NCI-H460 (cell line): ENCODE measurements at regions not wholly inside any gene's neighbourhood (a gene's known extent, or its start where the extent isn't known, plus 50 kb on each side); places are given as distances from the start of the nearest gene placed in this dataset.

ENCODE experiments used
- DNase-seq: peaks from one replicate; pipeline ENCODE4 v3.0.0-alpha.2; 2016; ENCODE audit warnings: low read depth; ENCODE audit errors: extremely low read depth

DNA sequence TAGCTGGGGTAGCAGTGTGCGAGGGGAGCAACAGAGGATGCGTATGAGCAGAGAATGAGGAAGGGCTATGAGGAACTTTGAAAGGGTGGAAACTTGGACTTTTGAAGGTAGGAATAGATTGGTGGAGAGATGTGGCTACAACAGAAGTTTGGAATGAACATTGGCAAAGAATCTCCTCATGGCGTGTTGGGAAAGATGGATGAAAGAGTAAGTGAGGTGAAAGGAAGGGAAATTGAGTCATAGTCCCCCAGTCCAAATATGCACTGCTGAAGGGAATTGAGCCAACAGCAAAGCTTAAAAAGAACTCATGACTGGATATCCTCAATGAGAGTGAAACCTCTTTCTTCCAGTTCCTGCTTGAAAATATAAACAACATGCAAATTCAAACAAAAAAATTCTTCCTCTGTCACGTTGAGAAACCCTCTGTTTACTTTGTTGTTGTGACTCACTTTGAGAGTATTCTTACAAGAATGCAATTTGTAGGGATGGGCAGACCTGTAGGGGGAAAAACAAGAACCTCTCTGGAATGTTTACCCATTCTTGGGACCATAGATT, 313.2 kb upstream of the KCNJ16 start:
- peak; percentile 85 for DNase-seq

DNA sequence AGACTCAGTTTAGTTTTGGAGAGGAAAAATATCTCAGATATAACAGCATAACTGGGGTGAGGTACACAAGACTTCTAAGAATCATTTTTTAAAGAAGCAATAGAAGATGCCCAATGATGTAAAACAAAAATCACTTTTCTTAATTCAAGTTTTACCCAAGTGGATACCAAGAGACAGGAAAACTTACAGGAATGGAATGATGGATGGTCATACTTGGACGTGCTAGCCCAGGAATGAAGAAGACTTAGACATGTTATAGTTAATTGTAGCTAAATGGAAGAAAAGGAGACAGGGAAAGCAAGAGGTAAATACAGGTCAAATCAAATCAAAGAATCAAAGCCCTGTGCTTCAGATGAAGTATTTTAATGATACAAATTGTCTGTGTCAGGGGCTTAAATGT, 312.7 kb upstream of the KCNJ16 start:
- no peak for DNase-seq

DNA sequence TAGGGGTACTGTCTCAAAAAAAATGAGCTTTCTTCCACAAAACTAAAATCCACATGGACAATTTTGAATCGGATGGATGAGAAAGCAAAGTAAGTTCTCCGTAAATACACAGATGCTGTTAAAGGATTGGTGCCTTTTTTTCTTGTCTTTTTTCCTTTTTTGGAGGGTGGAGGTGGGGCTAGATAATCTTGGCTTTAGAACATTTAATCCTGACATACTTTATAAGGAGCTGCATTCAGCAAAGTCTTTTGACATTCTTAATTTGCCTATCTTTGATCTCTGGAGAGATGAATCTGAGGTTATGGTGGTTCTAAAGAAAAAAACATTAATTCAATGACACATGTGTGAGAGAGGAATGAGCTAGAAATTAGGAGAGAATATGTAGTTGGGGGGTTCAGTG, 312.3 kb upstream of the KCNJ16 start:
- no peak for DNase-seq

DNA sequence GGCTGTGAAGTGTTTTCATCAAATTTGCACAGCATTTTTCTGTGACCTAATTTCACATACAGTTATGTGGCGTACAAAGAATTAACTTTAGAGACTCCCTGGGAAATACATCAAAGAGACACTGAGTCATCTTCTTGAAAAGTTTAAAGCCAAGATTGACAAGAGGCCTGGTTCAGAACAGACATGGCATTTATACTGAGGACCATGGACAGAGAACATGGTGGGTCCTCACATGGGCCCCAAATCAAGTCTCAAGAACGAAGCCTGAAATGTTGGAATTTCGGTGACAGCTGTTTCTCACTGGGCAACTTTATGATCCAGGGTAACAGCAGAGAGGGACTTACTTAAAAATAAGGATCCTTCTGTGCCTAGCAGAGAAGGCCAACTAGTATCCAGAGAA, 311.5 kb upstream of the KCNJ16 start:
- peak; percentile 72 for DNase-seq

DNA sequence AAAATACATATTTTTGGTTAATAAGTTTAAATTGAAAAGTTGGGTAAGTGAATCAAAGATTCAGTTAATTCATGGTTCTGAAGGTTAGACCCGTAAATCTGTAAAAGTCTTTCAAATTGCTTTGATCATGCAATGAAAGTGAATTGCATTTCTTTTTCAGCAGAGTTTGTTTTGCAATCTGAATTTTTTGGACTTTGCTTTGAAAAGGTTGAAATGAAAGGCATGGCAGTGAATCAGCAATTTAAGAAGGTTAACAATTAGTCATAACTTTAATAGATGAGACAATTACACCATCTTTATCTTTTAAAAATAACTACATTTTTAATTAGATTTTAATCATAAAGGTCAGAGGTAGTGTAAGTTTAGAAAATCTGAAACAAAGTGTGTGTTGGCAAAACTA, 310.9 kb upstream of the KCNJ16 start:
- no peak for DNase-seq

DNA sequence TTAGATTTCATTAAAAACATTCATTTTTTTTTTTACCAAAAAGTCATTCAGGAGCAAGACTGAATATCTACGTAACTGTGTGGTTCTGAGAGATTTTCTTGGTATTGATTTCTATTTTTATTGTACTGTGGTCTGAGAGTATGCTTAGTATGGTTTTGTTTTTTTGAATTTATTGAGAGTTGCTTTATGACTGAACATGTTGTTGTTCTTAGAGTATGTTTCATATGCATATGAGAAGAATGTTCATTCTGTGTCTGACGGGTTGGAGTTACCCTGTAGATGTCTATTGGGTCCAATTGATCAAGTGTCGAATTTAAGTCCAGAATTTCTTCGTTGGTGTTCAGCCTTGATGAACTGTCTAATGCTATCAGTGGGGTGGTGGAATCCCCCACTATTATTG, 306.0 kb upstream of the KCNJ16 start:
- DNase-seq, result no peak

DNA sequence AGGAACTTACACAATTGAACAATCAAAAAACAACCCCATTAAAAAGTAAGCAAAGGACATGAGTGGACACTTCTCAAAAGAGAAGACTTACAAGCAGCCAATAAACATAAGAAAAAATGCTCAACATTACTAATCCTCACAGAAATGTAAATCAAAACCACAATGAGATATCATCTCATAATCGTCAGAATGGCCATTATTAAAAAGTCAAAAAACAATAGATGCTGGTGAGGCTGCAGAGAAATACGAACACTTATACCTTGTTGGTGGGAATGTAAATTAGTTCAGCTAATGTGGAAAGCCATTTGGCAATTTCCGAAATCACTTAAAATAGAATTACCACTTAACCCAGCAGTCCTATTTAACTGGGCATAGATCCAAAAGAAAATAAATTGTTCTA, 301.9 kb upstream of the KCNJ16 start:
- no peak for DNase-seq

DNA sequence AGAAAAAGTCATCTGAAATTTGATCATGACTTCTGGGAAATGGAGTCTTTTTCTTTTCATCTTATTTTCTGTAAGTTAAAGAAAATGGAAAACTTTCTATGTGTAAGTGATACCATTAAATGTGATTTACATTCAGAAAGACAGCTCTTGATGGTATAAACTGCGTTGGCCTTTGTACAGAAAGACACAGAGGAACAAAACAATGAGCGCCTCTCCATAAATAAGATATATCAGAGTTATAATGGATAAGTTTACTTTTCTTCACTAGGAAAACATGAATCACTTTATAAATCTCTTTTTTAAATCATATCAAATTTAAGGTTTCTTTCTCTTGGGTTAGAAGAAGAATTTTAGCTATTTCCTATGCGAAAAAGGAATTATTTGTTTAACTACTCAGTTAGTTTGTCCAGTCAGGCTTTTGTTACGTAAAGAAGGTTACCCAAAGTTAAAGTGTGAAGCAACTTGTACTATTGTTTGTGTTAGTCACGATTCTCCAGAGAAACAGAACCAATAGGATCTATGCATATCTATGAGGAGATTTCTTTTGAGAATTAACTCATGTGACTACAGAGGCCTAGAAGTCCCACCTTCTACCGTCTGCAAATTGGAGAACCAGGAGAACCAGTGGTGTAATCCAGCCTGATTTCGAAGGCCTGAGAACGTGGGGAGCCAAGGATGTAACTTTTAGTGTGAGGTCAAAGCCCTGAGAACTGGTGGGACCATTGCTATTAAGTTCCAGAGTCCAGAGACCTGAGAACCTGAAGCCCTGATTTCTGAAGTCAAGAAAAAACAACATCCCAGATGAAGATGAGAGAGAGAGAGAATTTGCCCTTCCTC, 295.4 kb upstream of the KCNJ16 start:
- no peak for DNase-seq

DNA sequence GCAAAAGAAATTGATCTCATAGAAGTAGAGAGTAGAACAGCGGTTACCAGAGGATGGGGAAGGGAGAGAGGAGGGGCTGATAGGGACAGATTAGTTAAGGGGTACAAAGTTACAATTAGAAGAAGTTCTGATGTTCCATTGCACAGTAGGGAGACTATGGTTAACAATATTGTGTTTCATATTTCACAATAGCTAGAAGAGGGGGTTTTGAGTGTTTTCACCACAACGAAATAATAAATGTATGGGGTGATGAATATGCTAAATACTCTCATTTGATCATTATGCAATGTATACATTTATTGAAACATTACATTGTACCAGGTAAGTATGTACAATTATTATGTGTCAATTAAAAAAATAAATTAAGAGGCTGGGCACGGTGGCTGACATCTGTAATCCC, 291.2 kb upstream of the KCNJ16 start:
- DNase-seq, result no peak

DNA sequence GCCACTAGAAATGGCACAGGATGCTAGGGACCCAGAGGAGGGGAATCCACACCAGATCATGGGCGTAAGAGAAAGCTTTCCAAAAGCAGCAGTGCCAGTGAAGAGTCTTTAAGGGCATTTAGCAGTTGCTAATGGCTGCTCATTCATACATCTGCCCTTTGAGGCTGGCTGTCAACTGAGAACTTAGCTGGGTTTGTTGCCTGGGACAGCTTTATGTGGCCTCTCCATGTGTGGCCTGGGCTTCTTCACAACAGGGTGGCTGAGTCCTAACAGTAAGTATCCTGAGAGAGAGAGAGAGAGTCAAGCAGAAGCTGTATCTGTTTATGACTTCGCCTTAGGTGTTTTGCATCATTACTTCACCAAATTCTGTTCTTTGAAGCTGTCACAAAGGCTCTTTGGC, 286.1 kb upstream of the KCNJ16 start:
- no peak for DNase-seq

DNA sequence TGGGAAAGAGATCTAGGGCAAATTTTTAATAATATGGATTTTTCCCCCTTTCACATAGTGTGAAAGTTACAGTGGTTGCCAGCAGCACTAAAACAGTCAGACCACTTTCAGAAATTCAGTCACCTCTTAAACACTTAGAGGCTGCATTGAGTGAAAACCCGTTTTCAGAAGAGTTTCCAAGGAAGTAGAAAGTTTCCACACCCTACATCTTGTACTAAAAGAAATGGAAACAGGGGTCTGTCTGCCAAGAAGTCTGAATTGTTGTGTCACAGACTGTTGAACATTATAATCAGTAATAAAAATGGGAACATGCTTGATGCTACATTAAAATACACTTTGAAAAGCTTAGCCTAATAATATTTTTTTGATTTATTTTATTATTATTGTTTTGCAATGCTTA, 278.9 kb upstream of the KCNJ16 start:
- no peak for DNase-seq

DNA sequence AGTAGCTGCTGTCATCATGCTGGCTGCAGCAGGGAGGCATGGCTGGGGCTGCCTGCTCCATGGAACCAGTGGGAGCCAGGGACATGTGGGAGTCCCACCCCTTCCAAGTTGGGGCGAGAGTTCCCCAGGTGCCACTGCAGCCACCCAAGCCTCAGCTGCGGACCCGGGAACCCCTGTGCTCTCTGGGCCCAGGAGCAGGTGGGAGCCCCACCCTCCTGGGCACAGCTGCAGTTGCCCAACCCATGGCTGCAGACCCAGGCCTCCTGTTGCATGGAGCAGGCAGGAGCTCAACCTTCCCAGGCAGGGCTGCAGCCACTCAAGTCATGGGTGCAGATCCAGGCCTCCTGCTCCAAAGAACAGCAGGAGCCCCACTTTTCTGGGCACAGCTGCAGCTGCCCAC, 274.2 kb upstream of the KCNJ16 start:
- DNase-seq, result no peak

DNA sequence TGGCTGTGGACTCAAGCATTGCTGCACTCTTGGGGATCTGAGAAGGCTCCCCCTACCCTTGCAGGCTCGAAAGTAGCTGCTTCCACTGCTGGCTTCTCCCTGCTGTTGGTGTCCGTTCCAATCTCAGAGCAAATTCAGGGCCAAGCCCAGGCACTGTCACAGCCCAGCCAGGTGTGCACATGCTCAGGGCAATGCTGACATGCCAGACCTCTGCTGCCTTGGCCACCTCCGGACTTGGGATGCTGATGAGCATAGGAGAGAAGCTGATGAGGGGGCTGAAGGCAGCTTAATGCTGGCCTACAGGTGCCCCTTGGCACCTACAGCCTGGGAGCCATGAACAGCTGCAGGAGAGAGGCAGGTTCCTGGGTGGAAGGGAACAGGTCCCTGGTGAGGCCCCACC, 273.7 kb upstream of the KCNJ16 start:
- DNase-seq, result no peak

DNA sequence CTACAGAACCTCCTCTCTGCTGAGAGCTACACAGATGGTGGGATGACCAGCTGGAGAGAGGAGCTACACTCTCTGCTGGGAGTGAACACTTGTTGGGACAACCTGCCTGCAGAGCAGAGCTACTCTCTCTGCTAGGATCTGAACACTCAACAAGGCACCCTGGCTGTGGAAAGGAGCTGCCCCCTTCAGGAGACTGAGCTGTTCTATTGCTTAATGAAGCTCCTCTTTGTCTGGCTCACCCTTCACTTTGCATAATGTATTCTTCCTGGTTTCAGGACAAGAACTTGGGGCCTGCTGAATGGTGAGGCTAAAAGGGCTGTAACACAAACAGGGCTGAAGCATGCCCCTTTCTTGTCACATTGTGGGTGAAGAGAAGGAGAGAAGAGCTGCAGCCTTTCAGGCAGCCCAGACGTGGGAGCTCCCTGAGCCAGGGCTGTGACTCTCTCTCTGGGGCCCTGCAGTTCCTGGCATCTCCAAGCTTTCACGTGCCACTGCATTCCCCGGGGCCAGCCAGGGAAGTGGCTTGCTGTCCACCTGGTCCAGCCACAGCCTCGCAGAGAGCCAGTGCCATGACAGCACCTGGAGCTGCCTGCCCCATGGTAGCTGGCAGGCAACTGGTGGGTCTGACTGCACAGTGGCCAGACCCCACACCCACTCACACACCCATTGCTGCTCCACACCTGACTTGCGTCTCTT, 272.8 kb upstream of the KCNJ16 start:
- no peak for DNase-seq

DNA sequence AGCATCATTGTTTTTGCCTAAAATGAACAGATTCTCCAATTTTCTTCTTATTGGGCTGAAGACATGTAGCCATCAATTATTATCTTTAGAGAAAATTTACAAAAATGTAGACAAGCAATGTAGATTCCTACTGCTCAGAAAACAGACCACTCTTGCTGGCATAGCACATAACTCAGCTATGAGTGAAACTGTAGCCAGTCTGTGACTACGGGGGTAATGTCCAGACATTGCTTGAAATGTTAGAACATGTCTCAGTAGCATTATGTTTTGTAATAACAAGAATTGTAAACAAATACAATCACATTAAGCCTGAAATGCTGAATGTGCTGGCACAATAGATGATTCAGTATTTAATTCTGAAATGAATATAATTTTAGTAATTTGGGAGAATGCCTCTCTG, 265.7 kb upstream of the KCNJ16 start:
- DNase-seq, result no peak

DNA sequence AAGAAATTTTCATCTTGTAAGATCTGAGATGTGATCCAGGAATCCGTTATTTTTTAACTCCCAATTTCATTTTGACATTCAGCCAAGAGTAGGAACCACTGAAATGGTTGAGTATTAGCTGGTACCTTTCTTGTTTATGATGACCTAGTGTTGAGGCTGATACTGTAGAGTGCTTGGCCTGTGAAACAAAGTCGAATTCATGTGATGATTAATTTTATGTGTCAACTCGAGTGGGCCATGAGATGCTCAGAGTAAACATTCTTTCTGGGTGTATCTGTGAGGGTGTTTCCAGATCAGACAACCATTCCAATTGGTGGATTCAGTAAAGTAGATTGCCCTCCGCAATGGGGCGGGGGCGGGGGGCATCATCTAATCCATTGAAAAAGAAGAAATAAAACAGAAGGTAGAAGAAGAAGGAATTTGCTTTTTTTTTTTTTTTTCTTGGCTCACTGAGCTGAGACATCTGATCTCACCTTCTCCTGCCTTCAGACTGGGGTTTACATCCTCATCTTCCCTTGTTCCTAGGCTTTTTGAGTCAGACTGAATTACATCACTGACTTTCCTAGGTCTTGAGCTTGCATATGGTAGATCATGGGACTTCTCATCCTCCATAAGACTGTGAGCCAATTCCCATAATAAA, 264.6 kb upstream of the KCNJ16 start:
- DNase-seq, result no peak

DNA sequence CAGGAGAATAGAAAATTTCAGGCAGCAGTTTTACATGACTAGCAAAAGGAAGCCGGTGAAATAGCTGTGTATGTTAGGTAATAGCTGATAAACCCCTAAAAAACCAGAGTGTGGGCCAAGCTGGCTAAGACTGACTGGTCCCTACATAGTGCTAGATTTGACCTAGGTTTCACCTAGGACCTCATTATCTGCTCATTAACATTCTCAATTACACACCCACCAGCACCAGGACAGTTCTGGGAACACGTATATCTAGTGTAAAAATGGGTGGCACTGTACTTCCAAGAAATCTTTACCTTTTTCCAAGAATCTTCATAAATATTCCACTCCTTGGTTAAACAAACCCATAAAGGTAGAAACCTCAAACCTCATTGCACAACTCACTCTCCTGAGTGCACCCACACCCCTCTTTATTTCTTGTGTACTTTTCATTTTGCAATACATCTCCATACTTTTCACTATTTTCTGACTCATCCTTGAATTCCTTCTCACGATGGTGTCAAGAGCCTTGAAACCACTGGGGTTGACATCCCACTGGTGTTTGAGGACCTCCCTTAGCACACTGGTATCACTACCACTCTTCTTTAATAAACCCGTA, 262.7 kb upstream of the KCNJ16 start:
- DNase-seq, result peak; percentile 71

DNA sequence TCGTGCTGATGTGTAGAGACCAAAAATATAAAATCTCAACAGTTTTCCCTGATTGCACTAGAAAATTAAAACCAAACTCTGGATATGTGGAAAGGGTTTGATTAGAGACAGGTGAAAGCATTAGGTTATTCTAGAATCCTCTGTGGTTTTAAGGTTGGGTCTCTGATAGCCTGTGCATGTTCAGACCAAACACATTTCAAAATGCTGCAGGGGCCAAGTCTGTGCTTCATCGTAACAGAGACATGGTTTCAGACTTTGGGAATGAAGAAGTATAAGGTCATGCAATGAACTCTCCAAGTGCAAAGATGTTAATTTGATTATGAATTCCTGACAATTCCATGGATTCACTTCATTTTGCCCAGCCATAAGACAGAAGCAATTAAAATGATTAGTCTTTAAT, 261.0 kb upstream of the KCNJ16 start:
- no peak for DNase-seq

DNA sequence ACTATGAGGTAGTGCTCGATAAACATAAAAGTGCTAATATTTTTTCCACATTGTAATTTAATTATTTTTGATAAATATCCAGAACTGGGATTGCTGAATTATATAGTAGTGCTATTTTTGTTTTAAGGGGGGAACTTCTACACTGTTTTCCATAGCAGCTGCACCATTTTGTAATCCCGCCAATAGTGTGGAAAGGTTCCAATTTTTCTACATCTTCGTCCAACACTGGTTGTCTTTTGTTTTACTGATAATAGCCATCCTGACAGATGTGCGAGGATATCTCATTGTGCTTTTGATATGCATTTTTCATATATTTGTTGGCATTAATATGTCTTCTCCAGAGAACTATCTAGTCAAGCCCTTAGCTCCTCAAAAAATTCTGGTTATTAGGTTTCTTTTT, 259.6 kb upstream of the KCNJ16 start:
- DNase-seq, result no peak

DNA sequence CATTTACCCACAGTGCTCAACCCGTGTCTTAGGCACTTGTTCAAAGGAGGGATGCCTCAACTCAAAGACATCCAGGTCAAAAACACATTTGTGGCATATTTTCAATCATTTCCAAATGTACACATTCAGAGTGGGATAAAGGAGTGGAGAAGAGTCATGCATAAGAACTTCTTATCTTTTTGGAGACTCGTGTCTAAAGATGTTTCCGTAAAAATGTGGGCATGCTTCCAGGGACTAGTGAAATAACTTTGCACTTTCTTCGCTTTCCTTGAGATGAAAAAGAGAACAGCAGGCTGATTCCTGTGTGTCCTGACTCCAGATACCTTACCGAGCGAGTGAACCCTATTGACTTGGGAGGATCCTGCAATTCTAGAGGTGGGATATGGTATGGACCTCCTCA, 256.6 kb upstream of the KCNJ16 start:
- no peak for DNase-seq
